ENCODE measurements at regions not wholly inside any gene's neighbourhood (a gene's known extent, or its start where the extent isn't known, plus 50 kb on each side); places are given as distances from the start of the nearest gene placed in this dataset.

GRCh38 chr4:114509340-114509739 is 89.3 kb upstream of the UGT8 start:
- TF ChIP-seq CTCF (conservative IDR thresholded peaks at IDR 0.05; ENCODE audit: low read depth, low read length), result no peak
- no peak for TF ChIP-seq EZH2 (IDR thresholded peaks at IDR 0.05; ENCODE audit: borderline replicate concordance, low read depth, low read length, poor library complexity, severe bottlenecking)
